HG02973 (cell line): ENCODE measurements at regions not wholly inside any gene's neighbourhood (a gene's known extent, or its start where the extent isn't known, plus 50 kb on each side); places are given as distances from the start of the nearest gene placed in this dataset.

Source experiments
- ATAC-seq: cut with Tn5 transposase; IDR thresholded peaks from one replicate; pipeline ENCODE4 v1.9.1; 2021; ENCODE audit warnings: moderate library complexity; ENCODE audit not compliant: unreplicated experiment

- ATAC-seq: no peak
Measured at GRCh38 chr2:186431306-186431705, 54.8 kb upstream of the ZC3H15 start.

- no peak for ATAC-seq
Measured at GRCh38 chr2:186433040-186433439, 53.0 kb upstream of the ZC3H15 start.

- ATAC-seq: no peak
Measured at GRCh38 chr2:186433777-186434432, 52.2 kb upstream of the ZC3H15 start.
